Stimulated activated CD4-positive, alpha-beta T cell treated with anti-CD3 and anti-CD28 coated beads, TNF-alpha, amount 100 ng/mL, for 1 hour (primary cell): ENCODE measurements at regions not wholly inside any gene's neighbourhood (a gene's known extent, or its start where the extent isn't known, plus 50 kb on each side); places are given as distances from the start of the nearest gene placed in this dataset.

Source experiments
- DNase-seq, 3 donors: peaks; one replicate each; pipeline ENCODE4 v3.0.0-alpha.2; 2020; ENCODE audit warnings: low read depth in 3 of 3, low spot score in 1 of 3

- DNase-seq = no peak
These were observed 58.7 kb upstream of the FAM83B start for GRCh38 chr6:54787825-54788224.
